ENCODE measurements at regions not wholly inside any gene's neighbourhood (a gene's known extent, or its start where the extent isn't known, plus 50 kb on each side); places are given as distances from the start of the nearest gene placed in this dataset.
A peak's percentile ranks its signal among the peaks of the same experiment; 100 is the strongest.

GRCh38 chr9:119736491-119737454 is 367.5 kb upstream of the BRINP1 start:
- DNase-seq (ENCODE audit: low read depth) = peak; percentile 23
- Histone ChIP-seq H3K4me3 (ENCODE audit: low read depth, low read length) (no peak overlapping the region), H3K36me3 (ENCODE audit: control insufficient read depth, insufficient read depth, low read length) (no peaks in the 10 kb centered on the region), H3K27me3 (ENCODE audit: control insufficient read depth, insufficient read depth, low read length) (no peaks in the 10 kb centered on the region)
- no peak for TF ChIP-seq CTCF (IDR thresholded peaks at IDR 0.05; ENCODE audit: insufficient read depth, low read length, poor library complexity, severe bottlenecking)

GRCh38 chr9:119727988-119728387 is 358.8 kb upstream of the BRINP1 start:
- DNase-seq (ENCODE audit: low read depth) = no peak
- TF ChIP-seq CTCF (IDR thresholded peaks at IDR 0.05; ENCODE audit: insufficient read depth, low read length, poor library complexity, severe bottlenecking) = no peak
- H3K4me3 ChIP-seq (ENCODE audit: low read depth, low read length) = no peak overlapping the region
- H3K36me3 ChIP-seq (ENCODE audit: control insufficient read depth, insufficient read depth, low read length) = no peaks in the 10 kb centered on the region
- H3K27me3 ChIP-seq (ENCODE audit: control insufficient read depth, insufficient read depth, low read length) = no peaks in the 10 kb centered on the region

GRCh38 chr9:119726035-119726434 is 356.8 kb upstream of the BRINP1 start:
- no peak for TF ChIP-seq CTCF (IDR thresholded peaks at IDR 0.05; ENCODE audit: insufficient read depth, low read length, poor library complexity, severe bottlenecking)
- Histone ChIP-seq H3K4me3 (ENCODE audit: low read depth, low read length) (no peak overlapping the region), H3K36me3 (ENCODE audit: control insufficient read depth, insufficient read depth, low read length) (no peaks in the 10 kb centered on the region), H3K27me3 (ENCODE audit: control insufficient read depth, insufficient read depth, low read length) (no peaks in the 10 kb centered on the region)
- no peak for DNase-seq (ENCODE audit: low read depth)

GRCh38 chr9:119722384-119722783 is 353.1 kb upstream of the BRINP1 start:
- DNase-seq (ENCODE audit: low read depth) = no peak
- Histone ChIP-seq H3K4me3 (ENCODE audit: low read depth, low read length) (no peak overlapping the region), H3K36me3 (ENCODE audit: control insufficient read depth, insufficient read depth, low read length) (no peaks in the 10 kb centered on the region), H3K27me3 (ENCODE audit: control insufficient read depth, insufficient read depth, low read length) (no peaks in the 10 kb centered on the region)
- TF ChIP-seq CTCF (IDR thresholded peaks at IDR 0.05; ENCODE audit: insufficient read depth, low read length, poor library complexity, severe bottlenecking) = no peak

- Histone ChIP-seq H3K36me3 (ENCODE audit: control insufficient read depth, insufficient read depth, low read length) (no peaks in the 10 kb centered on the region), H3K27me3 (ENCODE audit: control insufficient read depth, insufficient read depth, low read length) (no peaks in the 10 kb centered on the region), H3K4me3 (ENCODE audit: low read depth, low read length) (no peak overlapping the region)
- no peak for TF ChIP-seq CTCF (IDR thresholded peaks at IDR 0.05; ENCODE audit: insufficient read depth, low read length, poor library complexity, severe bottlenecking)
- no peak for DNase-seq (ENCODE audit: low read depth)
Observed at GRCh38 chr9:119712325-119712724, 343.1 kb upstream of the BRINP1 start.

All from kidney epithelial cell (primary cell).